ENCODE measurements at regions not wholly inside any gene's neighbourhood (a gene's known extent, or its start where the extent isn't known, plus 50 kb on each side); places are given as distances from the start of the nearest gene placed in this dataset.

- TF ChIP-seq TAF1 (IDR thresholded peaks at IDR 0.05; ENCODE audit: borderline replicate concordance, insufficient read depth, low read length) (no peak), POLR2AphosphoS5 (IDR thresholded peaks at IDR 0.05; ENCODE audit: low read depth, low read length) (no peak), SIN3A (IDR thresholded peaks at IDR 0.05; ENCODE audit: borderline replicate concordance, insufficient read depth, low read length) (no peak), REST (IDR thresholded peaks at IDR 0.05; ENCODE audit: insufficient read depth in 1 of 2, low read depth in 2 of 2, low read length in 2 of 2) (no peak), FOXP2 (optimal IDR thresholded peaks at IDR 0.05; ENCODE audit: borderline replicate concordance, extremely low read depth, extremely low read length, insufficient read depth) (no peak)
These were observed 968.7 kb upstream of the ADGRB3 start for GRCh38 chr6:67666177-67666964.
